ENCODE measurements at regions not wholly inside any gene's neighbourhood (a gene's known extent, or its start where the extent isn't known, plus 50 kb on each side); places are given as distances from the start of the nearest gene placed in this dataset.
A peak's percentile ranks its signal among the peaks of the same experiment; 100 is the strongest.

- DNase-seq (ENCODE audit: low read depth, low spot score), result no peak
- ChIA-PET POLR2A (no interaction called here), CTCF (no interaction called here)
- TF ChIP-seq CTCF (IDR thresholded peaks at IDR 0.05; ENCODE audit: insufficient read depth, low read length, missing control alignments), result no peak
- H3K4me3 ChIP-seq (ENCODE audit: low read depth, low read length), result no peak overlapping the region
Observed at GRCh38 chr4:18894928-18895327, 873.4 kb upstream of the LCORL start.

GRCh38 chr4:18882468-18882867 lies 860.9 kb upstream of the LCORL start:
- peak; percentile 9 for DNase-seq (ENCODE audit: low read depth, low spot score)
- H3K4me3 ChIP-seq (ENCODE audit: low read depth, low read length), result no peak overlapping the region
- no peak for TF ChIP-seq CTCF (IDR thresholded peaks at IDR 0.05; ENCODE audit: insufficient read depth, low read length, missing control alignments)
- ChIA-PET CTCF (no interaction called here), POLR2A (no interaction called here)

- no peak for TF ChIP-seq CTCF (IDR thresholded peaks at IDR 0.05; ENCODE audit: insufficient read depth, low read length, missing control alignments)
- no peak for DNase-seq (ENCODE audit: low read depth, low spot score)
- H3K4me3 ChIP-seq (ENCODE audit: low read depth, low read length), result no peak overlapping the region
- POLR2A ChIA-PET, result no interaction called here
- CTCF ChIA-PET, result no interaction called here
Observed at GRCh38 chr4:18881556-18881955, 860.0 kb upstream of the LCORL start.

GRCh38 chr4:18880871-18881270 lies 859.3 kb upstream of the LCORL start:
- ChIA-PET CTCF (no interaction called here), POLR2A (no interaction called here)
- DNase-seq (ENCODE audit: low read depth, low spot score), result no peak
- no peak overlapping the region for H3K4me3 ChIP-seq (ENCODE audit: low read depth, low read length)
- TF ChIP-seq CTCF (IDR thresholded peaks at IDR 0.05; ENCODE audit: insufficient read depth, low read length, missing control alignments), result no peak

GRCh38 chr4:18878561-18878960 lies 857.0 kb upstream of the LCORL start:
- CTCF ChIA-PET, result no interaction called here
- TF ChIP-seq CTCF (IDR thresholded peaks at IDR 0.05; ENCODE audit: insufficient read depth, low read length, missing control alignments), result no peak
- POLR2A ChIA-PET, result no interaction called here
- H3K4me3 ChIP-seq (ENCODE audit: low read depth, low read length), result no peak overlapping the region
- DNase-seq (ENCODE audit: low read depth, low spot score), result no peak

GRCh38 chr4:18869166-18869565 lies 847.6 kb upstream of the LCORL start:
- ChIA-PET CTCF (no interaction called here), POLR2A (no interaction called here)
- no peak overlapping the region for H3K4me3 ChIP-seq (ENCODE audit: low read depth, low read length)
- TF ChIP-seq CTCF (IDR thresholded peaks at IDR 0.05; ENCODE audit: insufficient read depth, low read length, missing control alignments), result no peak
- no peak for DNase-seq (ENCODE audit: low read depth, low spot score)

Data from AG04449 (cell line).